ENCODE measurements at regions not wholly inside any gene's neighbourhood (a gene's known extent, or its start where the extent isn't known, plus 50 kb on each side); places are given as distances from the start of the nearest gene placed in this dataset.

GRCh38 chr15:70555713-70556112 lies 207.6 kb downstream of the UACA start:
- DNase-seq = no peak

DNA sequence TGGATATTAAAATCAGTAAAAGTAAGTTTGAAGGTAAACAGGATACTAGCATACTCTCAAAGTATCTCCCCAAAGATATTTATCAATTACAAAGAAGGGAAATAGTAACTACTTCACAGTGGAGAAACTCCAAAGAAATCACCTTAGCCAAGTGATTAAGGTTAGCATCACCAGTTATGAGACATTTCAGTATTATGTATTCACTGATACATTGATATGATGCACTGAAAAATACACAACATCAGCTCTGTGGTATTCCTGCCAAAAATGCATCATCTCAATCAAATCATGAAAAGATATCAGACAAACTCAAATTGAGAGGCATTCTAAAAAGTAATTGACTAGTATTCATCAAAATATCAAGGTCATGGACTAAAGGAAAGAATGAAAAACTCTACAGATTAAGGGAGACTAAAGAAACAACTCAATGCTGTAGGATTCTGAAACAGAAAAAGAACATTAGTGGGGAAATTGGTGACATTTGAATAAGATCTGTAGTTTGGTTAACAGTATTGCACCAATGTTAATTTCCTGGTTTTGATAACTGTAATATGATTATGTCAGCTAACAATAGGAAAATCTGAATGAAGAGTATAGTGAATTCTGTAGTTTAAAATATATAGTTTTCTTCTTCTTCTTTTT lies 215.4 kb downstream of the UACA start:
- DNase-seq = no peak

DNA sequence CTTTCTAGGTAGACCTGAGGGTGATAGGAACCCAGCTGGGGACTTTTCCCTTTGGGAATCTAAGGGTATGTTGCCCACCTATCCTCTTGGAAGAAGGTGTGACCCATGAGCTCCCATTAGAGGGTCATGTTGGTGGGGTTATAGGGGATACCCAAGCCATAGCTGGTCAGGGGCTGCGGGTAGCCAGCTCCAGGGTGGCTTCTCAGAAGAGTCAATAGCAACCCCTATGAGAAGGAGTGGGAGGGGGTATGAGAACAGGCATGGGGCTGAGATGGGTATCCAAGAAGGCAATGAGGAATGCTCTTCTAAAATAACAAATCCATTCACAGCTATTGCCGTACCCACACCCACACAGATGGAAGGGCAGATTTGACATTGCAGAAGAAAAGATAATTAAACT lies 217.8 kb downstream of the UACA start:
- no peak for DNase-seq

GRCh38 chr15:70541511-70541910 lies 221.8 kb downstream of the UACA start:
- no peak for DNase-seq

DNA sequence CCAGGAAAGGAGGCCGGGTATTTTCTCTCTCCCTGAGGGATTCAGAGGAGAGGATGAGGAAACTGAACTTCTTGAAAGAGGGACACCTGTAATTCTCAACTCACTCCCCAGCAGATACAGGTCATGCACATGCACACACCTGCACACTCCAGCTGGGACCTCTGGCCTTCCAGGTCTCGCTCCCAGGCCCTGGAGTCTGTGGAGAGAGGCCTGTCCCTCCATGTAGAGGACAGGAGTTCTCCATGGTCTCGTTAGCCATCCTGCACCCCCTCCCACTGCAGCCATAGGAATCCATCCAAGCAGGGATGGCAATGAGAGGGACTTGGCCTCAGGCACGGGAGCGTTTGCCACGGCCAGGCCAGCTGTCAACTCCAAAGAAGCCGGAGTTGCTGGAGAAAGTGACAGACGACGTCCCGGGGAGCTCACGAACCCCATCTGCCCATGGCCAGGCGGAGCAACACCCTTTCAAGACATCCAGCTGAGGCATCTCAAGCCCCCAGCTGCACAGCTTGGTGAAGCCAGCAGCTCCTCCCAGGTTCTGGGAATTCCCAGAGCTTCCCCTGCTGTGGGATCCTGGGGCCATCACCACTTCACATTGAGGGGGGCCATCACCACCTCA lies 223.3 kb downstream of the UACA start:
- no peak for DNase-seq

DNA sequence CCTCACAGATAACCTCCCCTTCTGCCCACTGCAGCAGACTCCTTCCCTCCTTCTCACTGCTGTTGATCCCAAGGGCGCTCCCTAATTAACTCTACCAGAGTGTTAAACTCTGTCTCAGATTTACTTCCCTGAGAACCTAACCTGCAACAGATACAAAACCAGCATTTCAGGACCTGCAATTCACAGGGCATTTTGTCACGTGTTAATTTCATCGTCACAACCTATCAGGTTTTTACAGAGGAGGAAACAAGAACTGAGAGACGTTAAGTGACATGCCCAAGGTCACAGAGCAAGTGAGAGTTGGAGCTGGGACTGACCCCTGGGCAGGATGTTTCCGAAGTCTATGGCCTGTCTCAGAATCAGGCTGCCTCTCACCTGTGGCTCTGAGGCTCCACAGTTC lies 223.9 kb downstream of the UACA start:
- DNase-seq = no peak

DNA sequence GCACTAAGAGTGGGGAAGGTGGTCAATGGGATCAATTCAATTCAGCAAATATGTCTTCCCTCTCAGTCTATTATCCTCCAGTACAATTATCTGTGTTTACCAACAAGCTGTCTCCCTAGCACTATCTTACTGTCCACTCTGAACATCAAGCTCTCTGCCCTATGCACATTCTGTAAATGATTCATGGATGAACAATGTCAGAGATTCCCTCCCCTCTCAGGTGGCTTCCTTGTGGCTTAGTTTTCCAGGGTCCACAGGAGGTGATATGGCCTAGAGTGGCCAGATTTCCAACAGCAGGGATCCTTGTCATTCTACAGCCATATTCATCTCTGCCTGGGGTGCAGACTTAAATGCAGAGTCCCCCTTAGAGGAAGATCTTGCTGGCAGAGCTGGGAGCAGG lies 225.1 kb downstream of the UACA start:
- no peak for DNase-seq

GRCh38 chr15:70535955-70536338 lies 227.4 kb downstream of the UACA start:
- DNase-seq = no peak

DNA sequence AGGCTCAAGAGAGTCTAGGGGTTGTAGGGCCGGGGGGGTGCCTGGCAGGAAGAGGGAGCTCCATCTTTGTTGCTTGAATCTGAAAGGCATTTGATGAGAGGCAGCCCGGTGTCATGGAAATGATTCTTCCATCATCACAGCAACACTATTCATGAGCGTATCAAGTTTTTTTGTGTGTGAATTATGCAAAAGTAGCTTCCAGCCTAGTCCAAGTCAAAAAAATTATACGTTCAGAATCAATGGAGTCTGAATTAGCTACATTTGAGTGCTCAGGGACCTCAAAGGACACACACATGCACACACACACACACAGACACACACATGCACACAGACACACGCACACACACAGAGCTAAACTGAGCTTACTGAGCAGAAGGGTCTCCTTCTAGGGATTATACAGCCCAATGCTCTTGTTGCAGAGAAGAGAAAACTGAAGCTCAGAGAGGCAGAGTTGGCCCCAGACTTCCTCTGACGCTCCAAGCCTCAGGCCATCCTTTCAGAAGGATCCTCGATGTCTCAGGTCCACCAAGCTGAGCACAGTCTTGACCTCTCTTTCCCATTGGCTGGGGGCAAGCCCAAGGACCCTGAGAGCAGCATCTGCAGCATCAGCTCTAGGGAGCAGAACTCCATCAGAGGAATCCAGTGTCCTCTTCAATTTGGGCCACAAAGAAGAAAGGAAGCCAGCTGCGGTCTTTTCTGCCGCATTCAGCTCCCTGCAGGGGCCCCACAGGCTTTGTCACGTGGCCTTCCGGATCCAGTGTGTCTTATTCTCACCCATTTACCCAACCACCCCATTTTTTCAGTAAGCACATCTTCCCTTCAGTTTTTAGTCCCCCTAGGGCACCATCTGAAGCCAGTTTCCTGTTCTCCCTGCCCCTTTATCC lies 228.0 kb downstream of the UACA start:
- DNase-seq = no peak

DNA sequence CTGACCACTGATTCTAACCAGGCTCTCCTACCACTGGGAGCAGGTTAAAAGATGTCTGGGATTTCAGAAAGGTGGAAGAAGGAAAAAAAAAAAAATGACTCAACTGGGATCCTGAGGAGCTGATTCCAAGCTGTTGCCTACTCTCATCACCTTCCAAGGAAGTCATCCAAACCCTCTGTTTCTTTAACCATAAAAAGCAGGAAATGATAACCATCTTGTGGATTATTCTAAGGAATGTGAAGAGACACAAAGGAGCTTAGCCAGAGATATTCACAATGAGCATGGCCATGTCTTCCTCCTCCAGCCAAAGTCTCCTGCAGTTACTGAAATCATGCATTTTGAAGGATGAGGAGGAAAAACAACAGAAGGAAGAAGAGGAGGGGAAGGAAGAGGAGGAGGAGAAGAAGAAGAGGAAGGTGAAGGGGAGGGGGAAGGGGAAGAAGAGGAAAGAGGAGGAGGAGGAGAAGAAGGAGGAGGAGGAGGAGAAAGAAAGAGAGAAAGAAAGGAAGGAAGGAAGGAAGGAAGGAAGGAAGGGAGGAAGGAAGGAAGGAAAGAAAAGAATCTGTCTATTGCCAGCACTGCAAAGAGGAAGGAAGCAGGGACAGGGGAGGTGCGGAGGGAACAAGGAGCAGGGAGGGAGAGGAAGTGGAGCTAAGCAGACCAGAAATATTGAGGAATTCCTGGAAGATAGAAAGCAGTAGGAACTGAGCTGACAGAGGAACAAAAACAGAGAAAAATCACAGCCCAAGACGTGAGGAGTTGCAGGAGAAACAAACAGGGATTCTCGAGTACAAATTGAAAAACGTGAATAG lies 229.2 kb downstream of the UACA start:
- DNase-seq = no peak

GRCh38 chr15:70532531-70533186 lies 230.7 kb downstream of the UACA start:
- DNase-seq = no peak

- DNase-seq = no peak
Observed at GRCh38 chr15:70531576-70531975, 231.8 kb downstream of the UACA start.

- no peak for DNase-seq
Observed at GRCh38 chr15:70530906-70531305, 232.5 kb downstream of the UACA start.

DNA sequence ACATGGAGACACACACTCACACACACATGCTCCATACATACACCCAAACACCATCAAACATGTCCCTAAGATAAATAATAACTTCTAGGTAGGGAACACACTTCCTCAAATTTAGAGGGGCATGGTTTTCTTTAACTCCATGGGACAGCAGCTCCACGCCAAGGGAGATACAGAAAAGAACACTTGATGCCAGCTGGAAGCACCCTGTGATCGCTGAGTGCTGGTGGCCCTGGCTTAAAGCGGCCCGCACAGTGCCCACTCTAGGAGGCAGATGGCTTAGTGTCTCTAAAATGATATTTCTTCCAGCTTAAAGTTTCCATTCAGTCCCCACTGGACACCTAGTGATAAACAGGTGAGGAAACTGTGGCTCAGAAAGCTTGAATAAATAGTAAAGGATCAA lies 232.9 kb downstream of the UACA start:
- no peak for DNase-seq

DNA sequence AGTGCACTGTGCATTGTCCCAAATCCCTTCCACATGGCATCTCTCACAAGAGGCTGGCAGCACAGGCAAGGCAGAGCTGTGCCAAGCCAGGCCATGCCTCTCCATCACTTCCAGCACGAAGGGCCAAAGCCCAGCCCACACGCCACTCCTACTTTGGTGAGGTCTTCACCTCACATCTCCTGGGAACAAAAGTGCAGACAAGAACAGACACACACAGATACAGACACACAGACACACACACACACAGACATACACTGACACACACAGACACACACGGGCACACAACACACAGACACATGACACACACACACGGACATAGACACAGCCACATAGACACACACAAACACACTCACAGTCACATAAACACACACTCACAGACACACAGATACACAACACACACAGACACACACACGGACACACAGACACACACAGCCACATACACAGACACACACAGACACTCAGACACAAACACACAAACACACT lies 233.3 kb downstream of the UACA start:
- DNase-seq = no peak

DNA sequence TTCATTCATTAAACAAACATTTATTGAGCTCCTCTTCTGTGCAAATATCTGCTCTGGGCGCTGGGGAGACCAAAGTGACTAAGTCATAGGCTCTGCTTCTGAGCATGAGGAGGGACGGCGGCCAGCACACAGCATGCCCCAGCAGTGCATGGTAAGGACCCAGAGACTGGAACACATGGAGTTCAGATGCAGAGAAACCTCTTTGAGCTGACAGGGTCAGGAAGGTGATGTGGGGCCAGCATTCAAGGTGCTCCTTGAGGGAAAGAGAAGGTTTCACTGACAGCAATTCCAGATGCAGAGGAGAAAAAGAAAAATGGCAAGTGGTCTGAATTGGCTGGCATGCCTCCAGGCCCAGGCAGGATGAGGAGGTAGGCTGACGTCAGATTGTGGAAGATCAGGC lies 234.5 kb downstream of the UACA start:
- no peak for DNase-seq

DNA sequence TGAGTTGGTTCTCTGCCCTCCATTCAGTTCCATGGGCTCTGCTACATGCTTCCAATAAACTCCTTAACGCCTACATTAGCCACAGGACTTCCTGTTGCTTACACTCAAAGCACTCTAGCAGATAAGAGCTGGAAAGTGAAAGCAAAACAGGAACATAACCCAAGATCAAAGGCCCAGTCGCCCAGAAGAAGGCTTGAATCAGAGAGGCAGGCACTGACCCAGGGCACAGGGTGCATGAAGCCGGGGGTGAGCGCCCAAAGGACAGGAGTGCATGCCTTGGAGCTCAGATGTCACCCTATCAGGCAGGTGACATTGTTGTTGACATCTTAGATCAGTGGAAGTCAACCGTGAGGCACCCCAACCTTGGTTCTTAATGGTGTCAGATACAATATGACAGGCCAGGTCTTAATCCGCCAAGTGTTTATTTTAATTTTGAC lies 235.1 kb downstream of the UACA start:
- DNase-seq = no peak

GRCh38 chr15:70526974-70527325 lies 236.4 kb downstream of the UACA start:
- no peak for DNase-seq

DNA sequence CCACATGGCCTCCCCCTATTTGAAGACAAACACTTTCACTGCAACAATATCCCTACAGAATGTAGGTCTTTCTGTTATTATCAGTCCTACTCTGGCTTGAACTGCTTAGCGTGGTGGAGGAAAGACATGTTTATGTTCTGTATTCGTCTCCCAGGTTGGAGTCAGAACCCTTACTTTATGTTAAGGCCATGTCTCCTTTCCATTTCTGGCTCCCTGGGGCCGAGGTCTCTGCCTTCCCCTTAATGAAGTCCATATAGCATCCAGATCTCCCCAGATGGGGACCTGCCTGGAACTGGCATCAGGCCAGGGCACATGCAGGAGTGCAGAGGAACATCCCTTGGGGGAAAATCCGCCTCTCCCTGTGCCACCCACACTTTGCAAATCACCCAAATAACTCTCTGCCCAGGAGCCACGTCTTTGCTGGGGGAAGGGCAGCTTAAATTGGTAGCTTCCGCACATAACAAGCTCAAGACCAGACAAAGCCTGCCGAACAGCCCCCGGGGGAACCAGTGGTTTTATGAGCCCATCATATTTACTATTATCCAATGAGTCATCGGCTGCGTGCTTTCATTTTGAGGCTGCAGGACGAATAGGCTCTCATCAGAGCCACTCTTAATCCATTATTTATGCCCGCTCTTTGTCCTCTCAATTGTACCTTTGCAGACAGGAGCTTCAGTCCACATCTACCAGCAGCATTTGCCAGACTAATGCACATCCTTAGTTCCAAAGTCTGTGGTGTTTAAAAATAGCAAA lies 237.0 kb downstream of the UACA start:
- peak; percentile 31 for DNase-seq

DNA sequence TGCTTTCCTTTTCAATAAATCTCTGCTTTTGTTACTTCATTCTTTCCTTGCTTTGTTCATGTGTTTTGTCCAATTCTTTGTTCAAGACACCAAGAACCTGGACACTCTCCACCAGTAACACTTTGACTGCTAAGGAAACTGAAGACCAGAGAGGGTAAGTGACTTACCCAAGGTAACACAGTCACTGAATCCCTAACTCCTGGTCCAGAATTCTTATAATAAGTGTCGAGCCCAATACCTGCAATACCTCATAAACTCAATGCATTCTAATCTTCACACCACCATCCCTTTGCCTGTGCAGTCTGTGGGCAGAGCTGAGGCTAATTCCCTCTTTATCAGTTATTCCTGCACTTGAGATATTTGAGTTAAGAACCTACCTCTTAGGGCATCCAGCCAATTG lies 237.8 kb downstream of the UACA start:
- no peak for DNase-seq

GRCh38 chr15:70524470-70524869 lies 238.9 kb downstream of the UACA start:
- DNase-seq = no peak

DNA sequence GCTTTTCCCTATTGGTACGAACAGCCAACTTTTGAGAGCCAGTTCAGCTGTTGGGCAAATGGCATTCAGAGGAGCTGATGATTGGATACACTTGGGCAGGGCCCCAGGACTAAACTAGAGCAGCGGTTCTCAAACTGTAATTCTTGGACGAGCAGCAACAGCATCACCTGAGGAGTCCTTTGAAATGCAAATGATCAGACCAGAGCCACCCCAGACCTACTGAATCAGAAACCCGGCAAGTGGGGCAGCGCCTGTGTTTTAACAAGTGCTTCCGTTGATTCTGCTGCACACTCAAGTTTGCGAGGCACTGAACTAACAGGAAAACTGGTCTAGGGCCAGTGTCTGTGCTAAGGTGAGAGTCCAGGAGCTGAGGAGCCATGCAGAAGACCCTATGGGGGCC lies 239.7 kb downstream of the UACA start:
- DNase-seq = no peak
